A673 (cell line): ENCODE measurements at regions not wholly inside any gene's neighbourhood (a gene's known extent, or its start where the extent isn't known, plus 50 kb on each side); places are given as distances from the start of the nearest gene placed in this dataset.

Source experiments
- CTCF ChIP-seq: fragments of 300-800, 200-600 bp; sonication (generic); conservative IDR thresholded peaks from 2 replicates; pipeline ENCODE4 v1.5.1; 2017; ENCODE audit warnings: low read depth, mild to moderate bottlenecking, antibody characterized with exemption, low read length, moderate library complexity, mixed read lengths
- EZH2 ChIP-seq: fragments of 200-600 bp; sonication (generic); IDR thresholded peaks from 2 replicates; pipeline ENCODE4 v1.6.1; 2017; ENCODE audit warnings: borderline replicate concordance, low read depth, mild to moderate bottlenecking, mixed read lengths, antibody characterized with exemption, low read length; ENCODE audit not compliant: poor library complexity, severe bottlenecking

DNA sequence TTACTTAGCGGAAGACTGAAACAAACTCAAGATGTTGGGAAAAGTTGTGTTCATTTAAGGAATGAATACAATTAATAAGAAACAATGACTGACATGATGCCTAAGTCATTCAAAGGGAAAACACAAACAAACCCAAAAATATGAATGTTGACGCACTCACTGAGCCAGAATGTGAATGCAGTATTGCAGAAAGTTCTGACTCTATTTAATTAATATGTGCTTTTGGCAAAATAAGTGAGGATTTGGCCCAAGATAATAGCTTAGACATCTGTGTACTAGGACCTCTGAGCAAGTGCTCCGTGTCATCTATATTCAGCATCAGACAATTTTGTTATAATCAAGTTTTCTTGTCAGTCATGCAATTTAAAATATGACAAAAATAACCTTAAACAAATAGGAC, 1138.8 kb upstream of the NXPH2 start:
- TF ChIP-seq CTCF (no peak), EZH2 (no peak)
